SK-N-SH (cell line): ENCODE measurements at regions not wholly inside any gene's neighbourhood (a gene's known extent, or its start where the extent isn't known, plus 50 kb on each side); places are given as distances from the start of the nearest gene placed in this dataset.

Experiments used
- CHD2 ChIP-seq: fragments of 150-350 bp; IDR thresholded peaks from 2 replicates; pipeline ENCODE4 v1.6.1; 2018; ENCODE audit warnings: low read length; ENCODE audit not compliant: partially characterized antibody
- FOXM1 ChIP-seq: IDR thresholded peaks from 2 replicates; pipeline ENCODE4 v1.4.0; 2012; ENCODE audit warnings: low read depth, mild to moderate bottlenecking
- POLR2AphosphoS5 ChIP-seq: IDR thresholded peaks from 2 replicates; pipeline ENCODE4 v1.6.1; 2012; ENCODE audit warnings: low read depth, low read length
- RFX5 ChIP-seq: IDR thresholded peaks from 2 replicates; pipeline ENCODE4 v1.6.1; 2012; ENCODE audit warnings: mild to moderate bottlenecking, improper control_type of control experiment, low read length
- SIN3A ChIP-seq: IDR thresholded peaks from 2 replicates; pipeline ENCODE4 v1.6.1; 2012; ENCODE audit warnings: low read depth, mild to moderate bottlenecking, low read length, moderate library complexity, borderline replicate concordance
- TAF1 ChIP-seq: IDR thresholded peaks from 2 replicates; pipeline ENCODE4 v1.6.1; 2012; ENCODE audit warnings: low read depth, mild to moderate bottlenecking, low read length, moderate library complexity, borderline replicate concordance
- TF ChIP-seq, protein P1 (sequence below): fragments of 200-600 bp; sonication (generic); IDR thresholded peaks from 2 replicates; pipeline ENCODE4 v1.6.1; 2017; ENCODE audit warnings: antibody characterized with exemption, mild to moderate bottlenecking, moderate library complexity

DNA sequence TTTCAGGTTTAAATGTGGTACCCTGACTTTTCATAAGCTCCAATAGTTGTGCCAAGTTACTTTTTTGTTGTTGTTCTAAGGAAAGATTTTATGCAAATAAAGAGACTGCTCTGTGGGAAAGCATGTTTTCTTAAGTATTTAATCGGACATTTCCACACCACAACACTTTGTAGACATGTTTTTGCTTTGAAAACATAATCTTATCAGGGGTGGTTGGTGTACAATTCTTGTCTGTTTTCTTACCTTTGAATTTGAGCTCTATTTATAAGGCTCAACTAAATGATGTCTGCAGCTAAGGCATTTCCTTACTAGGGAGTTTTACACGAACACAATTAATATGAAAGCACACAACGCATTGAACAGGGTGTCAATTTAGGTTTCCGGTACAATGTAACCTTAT lies 81.5 kb upstream of the CDIN1 start:
- no peak for TF ChIP-seq POLR2AphosphoS5
- TF ChIP-seq, protein P1, sequence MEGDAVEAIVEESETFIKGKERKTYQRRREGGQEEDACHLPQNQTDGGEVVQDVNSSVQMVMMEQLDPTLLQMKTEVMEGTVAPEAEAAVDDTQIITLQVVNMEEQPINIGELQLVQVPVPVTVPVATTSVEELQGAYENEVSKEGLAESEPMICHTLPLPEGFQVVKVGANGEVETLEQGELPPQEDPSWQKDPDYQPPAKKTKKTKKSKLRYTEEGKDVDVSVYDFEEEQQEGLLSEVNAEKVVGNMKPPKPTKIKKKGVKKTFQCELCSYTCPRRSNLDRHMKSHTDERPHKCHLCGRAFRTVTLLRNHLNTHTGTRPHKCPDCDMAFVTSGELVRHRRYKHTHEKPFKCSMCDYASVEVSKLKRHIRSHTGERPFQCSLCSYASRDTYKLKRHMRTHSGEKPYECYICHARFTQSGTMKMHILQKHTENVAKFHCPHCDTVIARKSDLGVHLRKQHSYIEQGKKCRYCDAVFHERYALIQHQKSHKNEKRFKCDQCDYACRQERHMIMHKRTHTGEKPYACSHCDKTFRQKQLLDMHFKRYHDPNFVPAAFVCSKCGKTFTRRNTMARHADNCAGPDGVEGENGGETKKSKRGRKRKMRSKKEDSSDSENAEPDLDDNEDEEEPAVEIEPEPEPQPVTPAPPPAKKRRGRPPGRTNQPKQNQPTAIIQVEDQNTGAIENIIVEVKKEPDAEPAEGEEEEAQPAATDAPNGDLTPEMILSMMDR, result no peak
- TF ChIP-seq SIN3A, result no peak
- TF ChIP-seq CHD2, result no peak
- TF ChIP-seq FOXM1, result no peak
- no peak for TF ChIP-seq TAF1
- TF ChIP-seq RFX5, result no peak
